Large intestine (tissue), 3 donors: ENCODE measurements at regions not wholly inside any gene's neighbourhood (a gene's known extent, or its start where the extent isn't known, plus 50 kb on each side); places are given as distances from the start of the nearest gene placed in this dataset.
A peak's percentile ranks its signal among the peaks of the same experiment; 100 is the strongest.

Source experiments
- DNase-seq, 2 donors: peaks; one replicate each; pipeline versions ENCODE4 v3.0.0 to v3.0.0-alpha.2; 2013
- H3K27ac ChIP-seq: one replicate; pipeline ENCODE4 v1.5.1; 2013; ENCODE audit warnings: low read length
- H3K27me3 ChIP-seq: 2 replicates; pipeline ENCODE4 v1.6.1; 2013; ENCODE audit warnings: low read length; ENCODE audit not compliant: control insufficient read depth, insufficient read depth
- H3K36me3 ChIP-seq: 2 replicates; pipeline ENCODE4 v1.6.1; 2013; ENCODE audit warnings: low read length; ENCODE audit not compliant: control insufficient read depth, insufficient read depth
- H3K4me1 ChIP-seq: one replicate; pipeline ENCODE4 v1.6.1; 2013; ENCODE audit warnings: low read length; ENCODE audit not compliant: control insufficient read depth, insufficient read depth
- H3K4me3 ChIP-seq: one replicate; pipeline ENCODE4 v1.5.1; 2013; ENCODE audit warnings: low read length
- H3K9me3 ChIP-seq: one replicate; pipeline ENCODE4 v1.6.1; 2013; ENCODE audit warnings: mild to moderate bottlenecking, low read depth, low read length, moderate library complexity; ENCODE audit not compliant: control insufficient read depth
- WGBS: methylation state at CpG from one replicate; pipeline ENCODE4 v1.1.5; 2013; ENCODE audit warnings: low lambda C conversion rate; ENCODE audit not compliant: insufficient coverage; 5-methylcytosine and 5-hydroxymethylcytosine counted together

DNA sequence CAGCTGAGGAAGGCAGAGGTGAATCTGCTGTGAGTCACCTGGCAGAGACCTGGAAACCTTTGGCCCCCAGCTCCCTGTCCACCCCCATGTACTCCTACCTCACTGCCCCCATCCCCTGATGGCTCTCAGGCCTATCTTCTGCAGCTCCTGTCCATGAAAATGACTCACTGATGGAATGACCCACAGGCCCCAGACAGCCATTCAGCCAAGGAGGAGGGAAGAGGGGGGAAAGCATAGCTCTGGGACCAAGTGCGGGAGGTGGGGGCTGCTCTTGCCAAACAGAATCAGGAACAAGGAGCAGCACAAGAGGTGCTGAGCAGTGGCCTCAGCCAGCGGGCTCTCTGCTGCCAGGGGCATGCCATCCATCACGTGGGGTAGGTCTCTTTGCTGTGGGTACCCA, 111.4 kb upstream of the C1QTNF9B start:
- H3K27ac ChIP-seq = no peak overlapping the region
- peaks cover 13% of the 10 kb centered on the region for H3K4me1 ChIP-seq
- H3K9me3 ChIP-seq = no peaks in the 10 kb centered on the region
- no peaks in the 10 kb centered on the region for H3K27me3 ChIP-seq
- peak in 1 of 2 donors; percentile 16 for DNase-seq
- no CpG with 5 or more reads among the region's 3 CpGs for WGBS
- H3K36me3 ChIP-seq = no peaks in the 10 kb centered on the region
- no peak overlapping the region for H3K4me3 ChIP-seq

DNA sequence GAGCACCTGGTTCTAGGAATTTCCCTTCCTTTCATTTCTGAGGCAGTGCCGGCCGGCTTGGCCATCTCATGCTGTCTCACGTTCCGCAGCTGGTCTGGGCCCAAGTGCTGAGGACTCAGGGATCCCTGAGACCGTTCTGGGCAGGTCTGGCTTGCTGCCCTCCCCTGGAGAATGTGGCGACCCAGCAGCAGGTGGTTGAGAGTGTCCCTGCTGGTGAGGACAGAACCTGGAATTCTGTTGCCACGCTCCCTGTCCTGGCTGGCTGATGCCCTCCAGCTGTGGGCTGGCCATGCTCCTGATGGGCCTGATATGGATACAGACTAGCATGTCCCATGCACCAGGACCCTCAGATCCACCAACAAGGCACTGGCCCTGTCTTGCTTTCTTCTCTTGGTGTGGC, 114.0 kb upstream of the C1QTNF9B start:
- no peak overlapping the region for H3K27ac ChIP-seq
- no peak for DNase-seq
- peaks cover 2% of the 10 kb centered on the region for H3K4me1 ChIP-seq
- no peaks in the 10 kb centered on the region for H3K36me3 ChIP-seq
- no peak overlapping the region for H3K4me3 ChIP-seq
- H3K9me3 ChIP-seq = no peaks in the 10 kb centered on the region
- H3K27me3 ChIP-seq = no peaks in the 10 kb centered on the region
- WGBS = no CpG with 5 or more reads among the region's 7 CpGs

DNA sequence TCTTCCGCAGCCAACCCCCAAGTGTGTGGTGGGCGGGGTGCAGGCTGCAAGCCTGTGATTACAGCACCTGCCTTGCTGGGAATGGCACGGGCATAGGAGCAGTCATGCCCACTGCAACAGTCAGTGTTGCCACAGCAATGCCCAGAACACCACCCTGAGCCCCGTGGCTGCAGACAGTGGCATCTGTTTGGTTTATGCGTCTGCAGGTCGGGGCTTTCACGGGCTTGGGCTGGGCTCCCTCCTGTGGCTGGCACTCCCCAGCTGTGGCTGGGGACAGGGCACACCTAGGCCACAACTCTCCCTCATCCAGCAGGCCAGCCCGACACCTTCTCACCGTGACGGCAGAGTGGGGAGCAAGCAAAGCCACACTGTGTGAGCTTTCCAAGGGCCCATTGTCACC, 115.3 kb upstream of the C1QTNF9B start:
- Histone ChIP-seq H3K27me3 (no peaks in the 10 kb centered on the region), H3K9me3 (no peaks in the 10 kb centered on the region), H3K36me3 (no peaks in the 10 kb centered on the region), H3K4me3 (no peak overlapping the region), H3K27ac (no peak overlapping the region), H3K4me1 (no peaks in the 10 kb centered on the region)
- DNase-seq = no peak
- no CpG with 5 or more reads among the region's 10 CpGs for WGBS

DNA sequence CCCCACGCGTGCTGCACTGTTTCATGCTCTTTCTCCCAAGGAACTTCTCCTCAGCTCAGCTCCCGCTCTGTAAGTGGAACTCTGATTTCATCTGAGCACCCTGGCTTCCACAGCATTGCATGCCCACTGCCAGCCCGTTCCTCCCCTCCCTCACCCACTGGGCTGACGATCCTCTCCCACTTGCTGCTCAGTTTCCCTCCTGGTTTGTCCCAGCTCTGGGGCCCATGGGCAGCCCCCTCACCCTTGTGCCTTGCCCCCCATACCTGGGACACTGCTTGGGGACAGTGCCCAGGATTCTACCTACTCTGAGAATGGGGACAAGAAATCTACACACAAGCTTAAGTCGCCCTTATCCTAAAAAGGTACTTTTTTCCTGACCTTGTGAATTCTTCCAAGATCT, 115.9 kb upstream of the C1QTNF9B start:
- no peak for DNase-seq
- 100% methylated on average over 1 of the region's 6 CpGs for WGBS

DNA sequence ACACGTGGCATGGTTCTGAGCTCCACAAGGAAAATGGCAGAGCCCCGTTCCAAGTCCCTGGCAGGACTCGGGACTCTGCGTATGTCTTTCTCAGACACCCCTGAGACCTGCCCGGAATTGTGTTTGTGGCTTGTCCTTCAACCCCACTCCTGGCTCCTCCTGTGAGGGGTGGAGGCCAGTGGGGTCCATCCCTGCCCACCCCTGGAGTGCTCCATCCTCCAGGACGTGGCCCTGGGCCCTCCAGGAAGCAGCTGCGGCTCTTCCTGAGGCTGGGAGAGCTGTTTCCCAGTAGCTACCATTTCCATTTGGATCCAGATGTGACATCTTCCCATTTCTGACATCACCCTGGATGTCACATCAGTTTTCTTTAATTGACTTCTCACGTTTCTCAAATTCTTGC, 118.7 kb upstream of the C1QTNF9B start:
- no peak overlapping the region for H3K27ac ChIP-seq

More for the DNA sequence above, 115.9 kb upstream of the C1QTNF9B start:
- Histone ChIP-seq H3K4me3 (no peak overlapping the region), H3K36me3 (no peaks in the 10 kb centered on the region), H3K9me3 (no peaks in the 10 kb centered on the region), H3K4me1 (no peaks in the 10 kb centered on the region), H3K27me3 (no peaks in the 10 kb centered on the region), H3K27ac (no peak overlapping the region)

DNA sequence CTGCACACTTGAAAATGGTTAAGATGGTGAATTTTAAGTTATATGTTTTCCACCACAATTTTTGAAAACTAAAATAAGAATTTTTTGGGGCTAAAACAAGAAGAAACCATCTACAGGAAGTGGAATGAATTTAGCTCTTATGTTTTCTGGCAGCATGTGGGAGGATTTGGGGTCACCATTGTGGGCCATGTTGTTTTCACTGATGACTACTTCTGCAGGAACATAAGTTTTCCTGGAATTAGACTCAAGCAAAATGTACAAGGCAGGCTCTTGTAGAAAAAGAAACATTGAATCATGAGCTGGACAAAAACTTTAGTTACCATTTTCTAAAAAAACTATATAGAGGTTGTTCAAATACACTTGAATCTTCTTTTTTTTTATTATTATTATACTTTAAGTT, 125.3 kb upstream of the C1QTNF9B start:
- Histone ChIP-seq H3K27ac (no peak overlapping the region), H3K9me3 (no peaks in the 10 kb centered on the region), H3K4me3 (no peak overlapping the region), H3K36me3 (no peaks in the 10 kb centered on the region), H3K4me1 (no peaks in the 10 kb centered on the region), H3K27me3 (no peaks in the 10 kb centered on the region)
- no peak for DNase-seq

More for the DNA sequence above, 118.7 kb upstream of the C1QTNF9B start:
- Histone ChIP-seq H3K4me3 (no peak overlapping the region), H3K9me3 (no peaks in the 10 kb centered on the region), H3K27me3 (no peaks in the 10 kb centered on the region), H3K36me3 (no peaks in the 10 kb centered on the region), H3K4me1 (no peaks in the 10 kb centered on the region)
- 100% methylated on average over 1 of the region's 8 CpGs for WGBS
- DNase-seq = no peak

DNA sequence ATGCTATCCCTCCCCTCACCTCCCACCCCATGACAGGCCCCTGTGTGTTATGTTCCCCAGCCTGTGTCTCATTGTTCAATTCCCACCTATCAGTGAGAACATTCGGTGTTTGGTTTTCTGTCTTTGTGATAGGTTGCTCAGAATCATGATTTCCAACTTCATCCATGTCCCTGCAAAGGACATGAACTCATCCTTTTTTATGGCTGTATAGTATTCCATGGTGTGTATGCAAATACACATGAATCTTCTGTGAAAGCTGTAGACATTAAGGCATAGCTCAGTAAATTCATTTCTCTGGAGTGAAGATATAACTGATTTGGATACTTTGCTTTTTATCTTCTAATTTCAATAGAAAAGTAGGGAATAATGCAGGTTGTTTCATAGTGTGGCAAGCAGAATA, 125.8 kb upstream of the C1QTNF9B start:
- no peak overlapping the region for H3K4me3 ChIP-seq
- H3K36me3 ChIP-seq = no peaks in the 10 kb centered on the region
- DNase-seq = no peak
- WGBS = no CpG with 5 or more reads among the region's 1 CpG
- H3K4me1 ChIP-seq = no peaks in the 10 kb centered on the region
- no peaks in the 10 kb centered on the region for H3K27me3 ChIP-seq
- H3K27ac ChIP-seq = no peak overlapping the region
- H3K9me3 ChIP-seq = no peaks in the 10 kb centered on the region

DNA sequence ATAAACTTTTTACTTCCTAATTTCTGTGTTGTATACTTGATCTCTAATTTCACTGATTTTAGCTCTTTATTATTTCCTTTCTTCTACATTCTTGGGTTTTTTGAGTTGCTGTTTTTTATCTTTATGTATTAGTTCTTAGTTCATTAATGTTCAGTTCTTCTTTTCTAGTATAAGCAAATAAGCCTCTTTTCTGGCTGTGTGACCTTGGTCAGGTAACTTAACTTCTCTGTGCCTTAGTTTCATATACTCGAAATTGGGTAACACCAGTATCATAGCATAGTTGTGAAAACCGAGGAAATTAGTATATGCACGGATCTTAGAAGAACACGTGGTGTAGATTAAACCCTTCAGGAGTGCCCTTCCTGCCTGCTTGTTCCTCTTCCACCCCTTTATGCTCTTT, 130.2 kb upstream of the C1QTNF9B start:
- H3K4me1 ChIP-seq = no peaks in the 10 kb centered on the region
- no peaks in the 10 kb centered on the region for H3K36me3 ChIP-seq
- no peaks in the 10 kb centered on the region for H3K27me3 ChIP-seq
- H3K4me3 ChIP-seq = no peak overlapping the region
- no peak for DNase-seq
- 89% methylated on average over 3 of the region's 4 CpGs for WGBS
- H3K9me3 ChIP-seq = no peaks in the 10 kb centered on the region
- no peak overlapping the region for H3K27ac ChIP-seq

DNA sequence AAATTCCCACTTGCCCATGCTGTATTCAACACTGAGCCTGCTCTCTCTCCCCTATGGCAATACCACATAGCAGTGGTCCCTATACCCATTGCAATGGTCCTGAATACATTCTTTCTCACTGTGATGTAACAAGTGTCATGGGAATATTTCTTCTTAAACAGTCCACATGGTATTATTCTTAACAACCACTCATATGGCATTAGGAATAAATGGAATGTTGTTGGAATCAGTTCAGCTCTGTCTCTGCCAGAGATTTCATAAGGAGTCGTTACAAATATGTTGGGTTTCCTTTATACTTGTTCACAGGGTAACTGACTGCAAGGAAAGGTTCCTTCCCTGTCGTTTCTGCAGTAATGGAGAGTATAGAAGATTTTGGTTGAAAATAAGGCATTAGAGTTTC, 128.3 kb upstream of the SPATA13 start:
- no peak overlapping the region for H3K27ac ChIP-seq
- 100% methylated on average over 1 of the region's 2 CpGs for WGBS
- no peaks in the 10 kb centered on the region for H3K27me3 ChIP-seq
- H3K36me3 ChIP-seq = no peaks in the 10 kb centered on the region
- no peak overlapping the region for H3K4me3 ChIP-seq
- DNase-seq = no peak
- no peaks in the 10 kb centered on the region for H3K4me1 ChIP-seq
- H3K9me3 ChIP-seq = no peaks in the 10 kb centered on the region

DNA sequence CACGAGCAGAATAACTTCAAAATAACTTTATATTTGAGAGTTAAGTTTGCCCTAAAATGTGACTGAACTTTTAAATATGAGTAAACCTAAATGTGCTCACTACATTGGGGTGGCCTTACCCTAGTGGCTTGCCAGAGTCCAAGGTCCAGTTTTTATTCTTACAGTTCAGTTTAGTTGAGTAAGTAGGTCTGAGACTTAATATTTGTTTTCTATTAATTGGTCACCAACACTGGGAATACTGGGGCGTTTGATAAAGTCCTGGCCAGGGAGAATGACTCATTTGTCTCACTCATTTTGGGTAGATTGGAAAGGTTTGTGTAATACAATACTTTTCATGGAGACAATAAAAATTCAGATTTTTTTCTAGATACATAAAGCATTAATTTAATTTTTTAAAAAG, 127.8 kb upstream of the SPATA13 start:
- Histone ChIP-seq H3K4me3 (no peak overlapping the region), H3K9me3 (no peaks in the 10 kb centered on the region), H3K27me3 (no peaks in the 10 kb centered on the region), H3K36me3 (no peaks in the 10 kb centered on the region), H3K27ac (no peak overlapping the region), H3K4me1 (no peaks in the 10 kb centered on the region)
- DNase-seq = no peak
- 70% methylated on average over 2 of the region's 2 CpGs for WGBS

DNA sequence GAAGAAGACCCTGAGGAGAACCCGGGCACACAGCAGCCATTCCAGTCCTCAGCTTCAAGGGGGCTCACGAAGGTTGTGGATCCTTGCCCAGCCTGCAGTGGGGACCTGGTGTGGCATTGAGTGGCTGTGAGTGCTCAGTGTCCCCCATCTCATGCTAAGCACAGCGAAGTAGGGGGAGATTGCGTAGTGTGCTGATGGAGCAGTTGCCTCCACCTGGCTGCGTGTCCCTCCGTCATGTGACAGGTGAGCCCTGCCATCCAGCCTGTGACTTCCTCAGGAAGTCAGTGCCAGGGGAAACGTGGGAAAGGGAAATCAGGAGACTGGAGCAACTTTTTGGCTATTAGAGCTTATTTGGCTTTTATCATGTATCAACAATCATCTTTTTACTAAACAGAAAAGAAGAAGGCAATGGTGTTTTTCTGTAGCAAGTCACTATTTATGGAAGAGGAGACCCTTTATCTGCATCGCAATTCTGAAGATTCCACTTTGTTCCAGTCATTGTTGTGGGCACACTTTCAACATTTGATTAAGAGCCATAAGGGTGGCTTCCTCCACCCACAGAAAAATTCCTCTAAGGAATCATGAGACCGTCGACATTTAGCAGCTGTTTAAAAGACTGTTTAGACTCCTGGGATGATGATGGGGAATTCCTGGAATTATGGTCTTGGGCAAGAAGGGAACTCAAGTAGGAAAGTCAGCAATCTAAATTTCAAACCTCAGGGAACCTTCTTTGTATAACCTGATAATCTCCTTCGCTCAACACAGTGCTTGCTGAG, 126.8 kb upstream of the SPATA13 start:
- Histone ChIP-seq H3K27ac (no peak overlapping the region), H3K9me3 (no peaks in the 10 kb centered on the region), H3K4me3 (no peak overlapping the region), H3K27me3 (no peaks in the 10 kb centered on the region), H3K4me1 (no peaks in the 10 kb centered on the region), H3K36me3 (no peaks in the 10 kb centered on the region)
- no peak for DNase-seq
- 83% methylated on average over 1 of the region's 11 CpGs for WGBS
